ENCODE measurements at regions not wholly inside any gene's neighbourhood (a gene's known extent, or its start where the extent isn't known, plus 50 kb on each side); places are given as distances from the start of the nearest gene placed in this dataset.

GRCh38 chr10:10612151-10612550 is 405.5 kb upstream of the CELF2 start:
- no CpG with 5 or more reads among the region's 3 CpGs for WGBS (ENCODE audit: insufficient coverage)
- DNase-seq (ENCODE audit: low read depth in 4 of 6, low spot score in 6 of 6), result no peak
- Histone ChIP-seq H3K36me3 (ENCODE audit: control insufficient read depth, insufficient read depth, low read length) (no peaks in the 10 kb centered on the region), H3K27ac (ENCODE audit: low read depth, low read length) (no peak overlapping the region), H3K4me3 (ENCODE audit: low read depth, low read length) (no peak overlapping the region), H3K4me1 (ENCODE audit: control insufficient read depth, insufficient read depth, low read length) (no peaks in the 10 kb centered on the region), H3K9me3 (ENCODE audit: control insufficient read depth, insufficient read depth, low read length) (no peaks in the 10 kb centered on the region), H3K27me3 (ENCODE audit: control insufficient read depth, insufficient read depth, low read length) (no peaks in the 10 kb centered on the region)

GRCh38 chr10:10613656-10614244 is 403.9 kb upstream of the CELF2 start:
- no peaks in the 10 kb centered on the region for H3K36me3 ChIP-seq (ENCODE audit: control insufficient read depth, insufficient read depth, low read length)
- WGBS (ENCODE audit: insufficient coverage), result no CpG with 5 or more reads among the region's 3 CpGs
- no peak overlapping the region for H3K4me3 ChIP-seq (ENCODE audit: low read depth, low read length)
- no peaks in the 10 kb centered on the region for H3K9me3 ChIP-seq (ENCODE audit: control insufficient read depth, insufficient read depth, low read length)
- no peak overlapping the region for H3K27ac ChIP-seq (ENCODE audit: low read depth, low read length)
- H3K27me3 ChIP-seq (ENCODE audit: control insufficient read depth, insufficient read depth, low read length), result no peaks in the 10 kb centered on the region
- H3K4me1 ChIP-seq (ENCODE audit: control insufficient read depth, insufficient read depth, low read length), result no peaks in the 10 kb centered on the region
- peak in 3 of 6 donors; percentile 18 to 88 (median 23) for DNase-seq (ENCODE audit: low read depth in 4 of 6, low spot score in 6 of 6)

- DNase-seq (ENCODE audit: low read depth in 4 of 6, low spot score in 6 of 6), result no peak
- no peak overlapping the region for H3K27ac ChIP-seq (ENCODE audit: low read depth, low read length)
- no peaks in the 10 kb centered on the region for H3K9me3 ChIP-seq (ENCODE audit: control insufficient read depth, insufficient read depth, low read length)
- H3K36me3 ChIP-seq (ENCODE audit: control insufficient read depth, insufficient read depth, low read length), result no peaks in the 10 kb centered on the region
- no peaks in the 10 kb centered on the region for H3K27me3 ChIP-seq (ENCODE audit: control insufficient read depth, insufficient read depth, low read length)
- no peak overlapping the region for H3K4me3 ChIP-seq (ENCODE audit: low read depth, low read length)
- 90% methylated on average over 2 of the region's 2 CpGs for WGBS (ENCODE audit: insufficient coverage)
- no peaks in the 10 kb centered on the region for H3K4me1 ChIP-seq (ENCODE audit: control insufficient read depth, insufficient read depth, low read length)
These were observed 400.0 kb upstream of the CELF2 start for GRCh38 chr10:10617686-10618085.

GRCh38 chr10:10618139-10618538 is 399.5 kb upstream of the CELF2 start:
- DNase-seq (ENCODE audit: low read depth in 4 of 6, low spot score in 6 of 6), result no peak
- 83% methylated on average over 1 of the region's 1 CpG for WGBS (ENCODE audit: insufficient coverage)
- H3K4me3 ChIP-seq (ENCODE audit: low read depth, low read length), result no peak overlapping the region
- no peak overlapping the region for H3K27ac ChIP-seq (ENCODE audit: low read depth, low read length)
- H3K36me3 ChIP-seq (ENCODE audit: control insufficient read depth, insufficient read depth, low read length), result no peaks in the 10 kb centered on the region
- H3K27me3 ChIP-seq (ENCODE audit: control insufficient read depth, insufficient read depth, low read length), result no peaks in the 10 kb centered on the region
- H3K9me3 ChIP-seq (ENCODE audit: control insufficient read depth, insufficient read depth, low read length), result no peaks in the 10 kb centered on the region
- no peaks in the 10 kb centered on the region for H3K4me1 ChIP-seq (ENCODE audit: control insufficient read depth, insufficient read depth, low read length)

GRCh38 chr10:10623958-10624566 is 393.6 kb upstream of the CELF2 start:
- Histone ChIP-seq H3K9me3 (ENCODE audit: control insufficient read depth, insufficient read depth, low read length) (no peaks in the 10 kb centered on the region), H3K4me3 (ENCODE audit: low read depth, low read length) (no peak overlapping the region), H3K27ac (ENCODE audit: low read depth, low read length) (no peak overlapping the region), H3K27me3 (ENCODE audit: control insufficient read depth, insufficient read depth, low read length) (no peaks in the 10 kb centered on the region), H3K36me3 (ENCODE audit: control insufficient read depth, insufficient read depth, low read length) (no peaks in the 10 kb centered on the region), H3K4me1 (ENCODE audit: control insufficient read depth, insufficient read depth, low read length) (peaks cover 3% of the 10 kb centered on the region)
- 75% methylated on average over 4 of the region's 6 CpGs for WGBS (ENCODE audit: insufficient coverage)
- no peak for DNase-seq (ENCODE audit: low read depth in 4 of 6, low spot score in 6 of 6)

GRCh38 chr10:10624567-10624962 is 393.1 kb upstream of the CELF2 start:
- no peaks in the 10 kb centered on the region for H3K36me3 ChIP-seq (ENCODE audit: control insufficient read depth, insufficient read depth, low read length)
- WGBS (ENCODE audit: insufficient coverage), result 74% methylated on average over 2 of the region's 8 CpGs
- H3K4me1 ChIP-seq (ENCODE audit: control insufficient read depth, insufficient read depth, low read length), result peaks cover 3% of the 10 kb centered on the region
- H3K27me3 ChIP-seq (ENCODE audit: control insufficient read depth, insufficient read depth, low read length), result no peaks in the 10 kb centered on the region
- H3K9me3 ChIP-seq (ENCODE audit: control insufficient read depth, insufficient read depth, low read length), result no peaks in the 10 kb centered on the region
- no peak overlapping the region for H3K4me3 ChIP-seq (ENCODE audit: low read depth, low read length)
- DNase-seq (ENCODE audit: low read depth in 4 of 6, low spot score in 6 of 6), result peak in 1 of 6 donors; percentile 65
- H3K27ac ChIP-seq (ENCODE audit: low read depth, low read length), result no peak overlapping the region

GRCh38 chr10:10625491-10625890 is 392.2 kb upstream of the CELF2 start:
- Histone ChIP-seq H3K27ac (ENCODE audit: low read depth, low read length) (no peak overlapping the region), H3K36me3 (ENCODE audit: control insufficient read depth, insufficient read depth, low read length) (no peaks in the 10 kb centered on the region), H3K27me3 (ENCODE audit: control insufficient read depth, insufficient read depth, low read length) (no peaks in the 10 kb centered on the region), H3K4me1 (ENCODE audit: control insufficient read depth, insufficient read depth, low read length) (peaks cover 3% of the 10 kb centered on the region), H3K9me3 (ENCODE audit: control insufficient read depth, insufficient read depth, low read length) (no peaks in the 10 kb centered on the region), H3K4me3 (ENCODE audit: low read depth, low read length) (no peak overlapping the region)
- 85% methylated on average over 5 of the region's 6 CpGs for WGBS (ENCODE audit: insufficient coverage)
- DNase-seq (ENCODE audit: low read depth in 4 of 6, low spot score in 6 of 6), result peak in 1 of 6 donors; percentile 23

GRCh38 chr10:10626734-10627133 is 390.9 kb upstream of the CELF2 start:
- Histone ChIP-seq H3K4me3 (ENCODE audit: low read depth, low read length) (no peak overlapping the region), H3K27me3 (ENCODE audit: control insufficient read depth, insufficient read depth, low read length) (no peaks in the 10 kb centered on the region), H3K9me3 (ENCODE audit: control insufficient read depth, insufficient read depth, low read length) (no peaks in the 10 kb centered on the region), H3K27ac (ENCODE audit: low read depth, low read length) (no peak overlapping the region), H3K36me3 (ENCODE audit: control insufficient read depth, insufficient read depth, low read length) (no peaks in the 10 kb centered on the region), H3K4me1 (ENCODE audit: control insufficient read depth, insufficient read depth, low read length) (peaks cover 3% of the 10 kb centered on the region)
- peak in 1 of 6 donors; percentile 24 for DNase-seq (ENCODE audit: low read depth in 4 of 6, low spot score in 6 of 6)
- WGBS (ENCODE audit: insufficient coverage), result no CpG with 5 or more reads among the region's 9 CpGs

GRCh38 chr10:10627414-10627813 is 390.3 kb upstream of the CELF2 start:
- Histone ChIP-seq H3K27me3 (ENCODE audit: control insufficient read depth, insufficient read depth, low read length) (no peaks in the 10 kb centered on the region), H3K9me3 (ENCODE audit: control insufficient read depth, insufficient read depth, low read length) (no peaks in the 10 kb centered on the region), H3K4me3 (ENCODE audit: low read depth, low read length) (no peak overlapping the region), H3K36me3 (ENCODE audit: control insufficient read depth, insufficient read depth, low read length) (no peaks in the 10 kb centered on the region), H3K27ac (ENCODE audit: low read depth, low read length) (no peak overlapping the region), H3K4me1 (ENCODE audit: control insufficient read depth, insufficient read depth, low read length) (peaks cover 3% of the 10 kb centered on the region)
- WGBS (ENCODE audit: insufficient coverage), result 100% methylated on average over 1 of the region's 1 CpG
- DNase-seq (ENCODE audit: low read depth in 4 of 6, low spot score in 6 of 6), result no peak

- no peak for DNase-seq (ENCODE audit: low read depth in 4 of 6, low spot score in 6 of 6)
- Histone ChIP-seq H3K9me3 (ENCODE audit: control insufficient read depth, insufficient read depth, low read length) (peaks cover 2% of the 10 kb centered on the region), H3K27ac (ENCODE audit: low read depth, low read length) (no peak overlapping the region), H3K4me3 (ENCODE audit: low read depth, low read length) (no peak overlapping the region), H3K36me3 (ENCODE audit: control insufficient read depth, insufficient read depth, low read length) (no peaks in the 10 kb centered on the region), H3K4me1 (ENCODE audit: control insufficient read depth, insufficient read depth, low read length) (no peaks in the 10 kb centered on the region), H3K27me3 (ENCODE audit: control insufficient read depth, insufficient read depth, low read length) (no peaks in the 10 kb centered on the region)
- no CpG with 5 or more reads among the region's 3 CpGs for WGBS (ENCODE audit: insufficient coverage)
These were observed 388.2 kb upstream of the CELF2 start for GRCh38 chr10:10629512-10629911.
